Immature natural killer cell (primary cell): ENCODE measurements at regions not wholly inside any gene's neighbourhood (a gene's known extent, or its start where the extent isn't known, plus 50 kb on each side); places are given as distances from the start of the nearest gene placed in this dataset.
A peak's percentile ranks its signal among the peaks of the same experiment; 100 is the strongest.

Experiments used
- DNase-seq, 3 donors: peaks; one replicate each; pipeline ENCODE4 v3.0.0; 2022; ENCODE audit warnings: mixed read lengths in 1 of 3
- H3K27ac Mint-ChIP-seq, 6 donors: one replicate each; pipeline ENCODE4 v1.8.0; 2020; ENCODE audit warnings: mixed read lengths in 6 of 6, mild to moderate bottlenecking in 5 of 6, inconsistent platforms in 4 of 6, moderate library complexity in 3 of 6
- H3K27me3 Mint-ChIP-seq, 3 donors: one replicate each; pipeline ENCODE4 v1.8.0; 2020 to 2021; ENCODE audit warnings: low read depth in 3 of 3, mild to moderate bottlenecking in 3 of 3, mixed read lengths in 3 of 3, moderate library complexity in 3 of 3, inconsistent platforms in 1 of 3
- H3K36me3 Mint-ChIP-seq, 3 donors: one replicate each; pipeline ENCODE4 v1.8.0; 2020; ENCODE audit warnings: mixed read lengths in 3 of 3, inconsistent platforms in 2 of 3, mild to moderate bottlenecking in 2 of 3
- H3K4me1 Mint-ChIP-seq, 2 donors: one replicate each; pipeline ENCODE4 v1.8.0; 2020; ENCODE audit warnings: inconsistent platforms in 2 of 2, mild to moderate bottlenecking in 2 of 2, mixed read lengths in 2 of 2, moderate library complexity in 1 of 2
- H3K4me3 Mint-ChIP-seq, 5 donors: one replicate each; pipeline ENCODE4 v1.8.0; 2020; ENCODE audit warnings: mild to moderate bottlenecking in 5 of 5, mixed read lengths in 5 of 5, inconsistent platforms in 3 of 5, moderate library complexity in 3 of 5
- H3K9me3 Mint-ChIP-seq, 6 donors: one replicate each; pipeline ENCODE4 v1.8.0; 2020; ENCODE audit warnings: mild to moderate bottlenecking in 6 of 6, mixed read lengths in 6 of 6, inconsistent platforms in 4 of 6, moderate library complexity in 3 of 6

DNA sequence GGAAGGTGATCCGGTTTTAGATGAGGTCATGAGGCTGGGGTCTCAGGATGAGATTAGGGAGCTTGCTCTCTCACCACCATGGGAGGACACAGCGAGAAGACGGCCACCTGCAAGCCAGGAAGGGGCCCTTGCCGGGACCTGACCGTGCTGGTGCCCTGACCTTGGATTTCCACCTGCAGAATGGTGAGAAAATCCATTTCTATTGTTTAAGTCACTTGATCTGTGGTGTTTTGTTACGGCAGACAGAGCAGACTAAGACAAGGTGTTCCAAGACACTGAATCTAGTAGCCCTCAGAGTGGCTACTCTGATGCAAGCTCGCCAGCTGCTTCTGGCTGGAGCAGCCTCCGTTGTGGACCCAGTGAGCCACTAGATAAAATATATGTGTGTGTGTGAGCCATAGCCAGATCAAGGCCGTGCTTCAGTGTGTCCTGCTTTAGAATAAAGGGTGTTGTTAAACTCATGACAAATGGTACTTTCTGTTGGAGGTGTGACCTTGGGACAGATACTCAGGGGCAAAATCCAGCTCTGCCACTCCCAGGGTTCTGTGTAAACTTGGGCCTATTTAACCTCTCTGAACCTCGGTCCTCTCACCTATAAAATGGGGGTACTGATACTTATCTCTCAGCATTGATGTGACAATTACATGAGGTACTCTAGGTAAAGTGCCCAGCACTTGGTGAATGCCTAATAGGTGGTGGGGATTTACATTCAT, 67.9 kb upstream of the STX18 start:
- Mint-ChIP-seq H3K4me1 (no peaks in the 10 kb centered on the region), H3K27ac (no peak overlapping the region), H3K4me3 (no peak overlapping the region), H3K27me3 (peaks cover 0 to 2% (median 0%) of the 10 kb centered on the region in 3 donors), H3K36me3 (peaks cover 3 to 10% (median 3%) of the 10 kb centered on the region in 3 donors), H3K9me3 (no peaks in the 10 kb centered on the region)
- no peak for DNase-seq

DNA sequence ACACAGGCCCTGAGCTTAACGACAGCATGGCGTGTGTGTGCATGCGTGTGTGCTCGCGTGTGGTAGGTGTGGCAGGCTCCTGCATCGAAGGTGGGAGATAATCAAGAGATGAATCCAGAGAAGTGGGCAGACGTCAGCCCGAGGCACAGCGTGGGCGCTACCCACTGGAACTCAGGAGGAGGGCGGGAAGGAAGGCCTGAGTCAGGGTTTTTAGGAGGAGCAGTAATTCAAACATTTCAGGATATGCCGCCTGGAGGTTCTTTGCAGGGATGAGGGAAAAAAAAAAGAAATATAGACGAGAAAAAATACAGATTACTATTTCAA, 66.3 kb upstream of the STX18 start:
- Mint-ChIP-seq H3K27me3 (no peaks in the 10 kb centered on the region), H3K9me3 (no peaks in the 10 kb centered on the region), H3K27ac (no peak overlapping the region), H3K4me1 (no peaks in the 10 kb centered on the region), H3K4me3 (no peak overlapping the region), H3K36me3 (peaks cover 3 to 7% (median 3%) of the 10 kb centered on the region in 3 donors)
- DNase-seq: no peak

GRCh38 chr4:4607336-4608213, 65.7 kb upstream of the STX18 start:
- Mint-ChIP-seq H3K36me3 (peaks cover 3 to 7% (median 3%) of the 10 kb centered on the region in 3 donors), H3K9me3 (no peaks in the 10 kb centered on the region), H3K4me3 (no peak overlapping the region), H3K27me3 (no peaks in the 10 kb centered on the region), H3K27ac (no peak overlapping the region), H3K4me1 (no peaks in the 10 kb centered on the region)
- DNase-seq: no peak

GRCh38 chr4:4606321-4606720, 64.5 kb upstream of the STX18 start:
- Mint-ChIP-seq H3K9me3 (no peaks in the 10 kb centered on the region), H3K27me3 (no peaks in the 10 kb centered on the region), H3K4me3 (no peak overlapping the region), H3K27ac (no peak overlapping the region), H3K4me1 (no peaks in the 10 kb centered on the region), H3K36me3 (peaks cover 0 to 4% (median 0%) of the 10 kb centered on the region in 3 donors)
- no peak for DNase-seq

- Mint-ChIP-seq H3K4me1 (no peaks in the 10 kb centered on the region), H3K4me3 (no peak overlapping the region), H3K36me3 (peaks cover 0 to 4% (median 0%) of the 10 kb centered on the region in 3 donors), H3K9me3 (no peaks in the 10 kb centered on the region), H3K27me3 (no peaks in the 10 kb centered on the region), H3K27ac (no peak overlapping the region)
- DNase-seq: no peak
Measured at GRCh38 chr4:4605849-4606248, 64.0 kb upstream of the STX18 start.

DNA sequence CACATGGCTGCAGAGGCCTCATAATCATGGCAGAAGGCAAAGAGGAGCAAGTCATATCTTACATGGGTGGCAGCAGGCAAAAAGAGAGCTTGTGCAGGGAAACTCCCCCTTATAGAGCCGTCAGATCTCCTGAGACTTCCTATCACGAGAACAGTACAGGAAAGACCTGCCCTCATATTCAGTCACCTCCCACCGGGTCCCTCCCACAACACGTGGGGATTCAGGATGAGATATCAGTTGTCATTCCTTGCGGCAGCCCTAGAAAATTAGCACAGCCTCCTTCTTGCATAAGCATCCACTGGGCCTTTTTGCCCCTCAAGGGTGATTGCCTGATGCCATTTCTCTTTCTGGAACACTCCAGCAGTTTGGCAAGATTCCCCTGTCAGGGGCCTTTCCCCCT, 61.7 kb upstream of the STX18 start:
- no peaks in the 10 kb centered on the region for H3K4me1 Mint-ChIP-seq
- peak overlapping the region in 1 of 6 donors; percentile 23 for H3K27ac Mint-ChIP-seq
- no peaks in the 10 kb centered on the region for H3K9me3 Mint-ChIP-seq
- peaks cover 0 to 4% (median 0%) of the 10 kb centered on the region in 3 donors for H3K36me3 Mint-ChIP-seq
- no peaks in the 10 kb centered on the region for H3K27me3 Mint-ChIP-seq
- DNase-seq: no peak
- no peak overlapping the region for H3K4me3 Mint-ChIP-seq

DNA sequence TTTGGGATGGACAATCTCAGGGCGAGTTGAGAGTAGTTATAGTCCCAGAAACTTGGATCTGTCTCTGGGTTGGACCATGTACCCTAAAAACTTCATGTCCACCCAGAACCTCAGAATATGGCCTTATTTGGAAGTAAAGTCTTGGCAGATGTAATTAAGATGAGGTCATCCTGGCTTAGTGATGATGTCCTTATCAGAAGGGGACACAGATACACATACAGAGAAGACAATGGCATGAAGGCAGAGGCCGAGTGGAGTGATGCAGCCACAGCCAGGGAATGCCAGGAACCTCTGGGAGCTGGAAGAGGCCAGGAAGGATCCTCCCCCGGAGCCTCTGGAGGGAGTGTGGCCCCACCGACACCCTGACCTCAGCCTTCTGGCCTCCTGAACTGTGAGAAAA, 61.2 kb upstream of the STX18 start:
- Mint-ChIP-seq H3K27ac (no peak overlapping the region), H3K9me3 (no peaks in the 10 kb centered on the region), H3K4me3 (no peak overlapping the region), H3K36me3 (peaks cover 0 to 4% (median 0%) of the 10 kb centered on the region in 3 donors), H3K27me3 (no peaks in the 10 kb centered on the region), H3K4me1 (no peaks in the 10 kb centered on the region)
- no peak for DNase-seq

DNA sequence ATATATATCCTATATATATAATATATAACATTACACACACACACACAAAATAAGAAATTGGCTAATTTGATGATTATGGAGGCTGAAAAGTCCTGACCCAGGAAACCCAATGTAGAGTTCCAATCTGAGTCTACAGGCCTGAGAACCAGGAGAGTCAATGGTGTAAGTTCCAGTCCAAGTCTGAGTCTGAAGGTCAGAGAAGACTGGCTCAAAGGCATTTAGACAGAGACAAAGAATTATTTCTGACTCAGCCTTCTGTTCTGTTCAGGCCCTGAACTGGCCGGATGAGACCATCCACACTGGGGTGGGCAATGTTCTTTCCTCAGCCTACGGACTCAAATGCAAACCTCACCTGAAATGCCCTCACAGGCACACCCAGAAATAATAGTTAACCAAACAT, 60.6 kb upstream of the STX18 start:
- Mint-ChIP-seq H3K36me3 (peaks cover 0 to 4% (median 0%) of the 10 kb centered on the region in 3 donors), H3K4me3 (no peak overlapping the region), H3K4me1 (no peaks in the 10 kb centered on the region), H3K9me3 (no peaks in the 10 kb centered on the region), H3K27ac (no peak overlapping the region), H3K27me3 (no peaks in the 10 kb centered on the region)
- DNase-seq: no peak

DNA sequence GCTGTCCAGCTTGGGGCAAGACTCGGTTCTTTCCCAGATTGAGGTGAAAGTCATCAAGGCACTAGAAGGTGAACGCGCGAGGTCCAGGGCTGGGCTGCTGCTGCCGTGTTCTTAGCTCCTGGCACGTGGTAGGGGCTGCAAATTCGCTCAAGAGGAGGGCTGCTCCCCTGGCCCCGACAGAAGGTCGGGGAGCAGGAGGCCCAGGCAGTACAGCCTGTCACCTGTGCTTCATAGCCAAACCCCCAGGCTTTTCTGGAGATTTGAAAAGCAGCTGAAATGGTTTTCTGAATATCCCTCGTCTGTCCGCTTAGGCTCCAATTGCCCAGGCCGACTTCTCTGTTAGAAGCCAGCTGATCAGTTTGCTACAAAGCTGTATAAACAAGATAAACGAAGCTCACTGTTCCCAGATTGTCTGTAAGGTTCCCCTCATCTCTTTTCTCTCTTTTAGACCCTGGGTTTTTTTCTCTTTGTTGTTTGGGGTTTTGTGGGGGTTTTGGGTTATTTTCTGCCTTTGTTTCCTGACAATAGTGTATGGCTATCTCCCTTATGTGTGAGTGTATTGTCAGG, 60.0 kb upstream of the STX18 start:
- no peak for DNase-seq
- Mint-ChIP-seq H3K4me3 (no peak overlapping the region), H3K27me3 (no peaks in the 10 kb centered on the region), H3K27ac (no peak overlapping the region), H3K4me1 (no peaks in the 10 kb centered on the region), H3K36me3 (peaks cover 0 to 4% (median 0%) of the 10 kb centered on the region in 3 donors), H3K9me3 (no peaks in the 10 kb centered on the region)

GRCh38 chr4:4599481-4600275, 57.8 kb upstream of the STX18 start:
- Mint-ChIP-seq H3K27ac (no peak overlapping the region), H3K4me3 (no peak overlapping the region), H3K36me3 (peaks cover 3 to 19% (median 14%) of the 10 kb centered on the region in 3 donors), H3K9me3 (peaks cover 0 to 7% (median 3%) of the 10 kb centered on the region in 6 donors), H3K4me1 (no peaks in the 10 kb centered on the region), H3K27me3 (peaks cover 0 to 2% (median 0%) of the 10 kb centered on the region in 3 donors)
- no peak for DNase-seq

DNA sequence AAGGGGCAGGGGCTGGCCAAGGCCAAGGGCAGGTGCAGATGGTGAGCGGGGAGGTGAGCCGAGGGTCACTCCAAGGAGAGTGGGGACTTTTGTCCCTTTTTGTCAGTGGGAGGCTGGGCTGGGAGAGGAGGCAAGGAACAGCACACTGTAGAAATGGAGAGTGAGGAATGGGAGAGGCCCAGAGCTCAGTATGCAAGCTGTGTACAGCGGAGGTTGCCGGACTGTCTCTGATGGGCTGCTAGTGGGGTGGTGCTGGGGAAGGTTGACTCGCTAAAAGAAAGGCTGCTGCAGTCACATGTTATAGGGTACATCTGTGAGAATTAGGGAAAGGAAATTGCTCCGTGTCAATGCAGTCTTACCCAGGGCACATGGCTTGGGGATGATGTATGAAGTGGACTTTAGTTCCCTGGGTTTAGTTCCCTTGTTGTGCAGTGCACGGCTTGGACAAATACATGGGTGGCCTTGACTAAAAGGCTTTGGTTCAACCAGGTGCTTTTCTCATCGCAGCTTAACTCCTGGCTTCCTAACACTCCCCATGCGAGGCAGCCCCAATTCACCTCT, 57.1 kb upstream of the STX18 start:
- Mint-ChIP-seq H3K4me3 (no peak overlapping the region), H3K27ac (no peak overlapping the region), H3K36me3 (peaks cover 3 to 22% (median 20%) of the 10 kb centered on the region in 3 donors), H3K4me1 (no peaks in the 10 kb centered on the region), H3K9me3 (peaks cover 0 to 10% (median 4%) of the 10 kb centered on the region in 6 donors), H3K27me3 (peaks cover 0 to 2% (median 0%) of the 10 kb centered on the region in 3 donors)
- no peak for DNase-seq

- no peak overlapping the region for H3K4me3 Mint-ChIP-seq
- no peaks in the 10 kb centered on the region for H3K4me1 Mint-ChIP-seq
- no peak for DNase-seq
- H3K36me3 Mint-ChIP-seq: peaks cover 3 to 30% (median 23%) of the 10 kb centered on the region in 3 donors
- H3K9me3 Mint-ChIP-seq: peaks cover 0 to 11% (median 4%) of the 10 kb centered on the region in 6 donors
- peaks cover 0 to 2% (median 0%) of the 10 kb centered on the region in 3 donors for H3K27me3 Mint-ChIP-seq
- no peak overlapping the region for H3K27ac Mint-ChIP-seq
Measured at GRCh38 chr4:4596720-4597119, 54.9 kb upstream of the STX18 start.

- H3K4me3 Mint-ChIP-seq: no peak overlapping the region
- H3K4me1 Mint-ChIP-seq: no peaks in the 10 kb centered on the region
- H3K9me3 Mint-ChIP-seq: peaks cover 0 to 11% (median 4%) of the 10 kb centered on the region in 6 donors
- no peak overlapping the region for H3K27ac Mint-ChIP-seq
- no peak for DNase-seq
- H3K36me3 Mint-ChIP-seq: peaks cover 3 to 30% (median 23%) of the 10 kb centered on the region in 3 donors
- peaks cover 0 to 2% (median 0%) of the 10 kb centered on the region in 3 donors for H3K27me3 Mint-ChIP-seq
Measured at GRCh38 chr4:4595252-4595651, 53.4 kb upstream of the STX18 start.
